Activated naive CD4-positive, alpha-beta T cell treated with anti-CD3 and anti-CD28 coated beads, Interleukin-2, amount 50 U/mL, for 24 hours (primary cell): ENCODE measurements at regions not wholly inside any gene's neighbourhood (a gene's known extent, or its start where the extent isn't known, plus 50 kb on each side); places are given as distances from the start of the nearest gene placed in this dataset.
A peak's percentile ranks its signal among the peaks of the same experiment; 100 is the strongest.
"Not testable (repeated sequence)": the region's sequence is repeated elsewhere in the genome, so short reads cannot be mapped to it uniquely, and the experiment has no call there.

Experiments used
- H3K27ac Mint-ChIP-seq: one replicate; pipeline ENCODE4 v1.8.0; 2021; ENCODE audit warnings: mild to moderate bottlenecking, mixed read lengths
- H3K27me3 Mint-ChIP-seq: one replicate; pipeline ENCODE4 v1.8.0; 2021; ENCODE audit warnings: mixed read lengths
- H3K36me3 Mint-ChIP-seq: one replicate; pipeline ENCODE4 v1.8.0; 2021; ENCODE audit warnings: mixed read lengths
- H3K4me1 Mint-ChIP-seq: one replicate; pipeline ENCODE4 v1.8.0; 2021; ENCODE audit warnings: mixed read lengths
- H3K4me3 Mint-ChIP-seq: one replicate; pipeline ENCODE4 v1.8.0; 2021; ENCODE audit warnings: mild to moderate bottlenecking, mixed read lengths
- H3K9me3 Mint-ChIP-seq: one replicate; pipeline ENCODE4 v1.8.0; 2021; ENCODE audit warnings: mixed read lengths

DNA sequence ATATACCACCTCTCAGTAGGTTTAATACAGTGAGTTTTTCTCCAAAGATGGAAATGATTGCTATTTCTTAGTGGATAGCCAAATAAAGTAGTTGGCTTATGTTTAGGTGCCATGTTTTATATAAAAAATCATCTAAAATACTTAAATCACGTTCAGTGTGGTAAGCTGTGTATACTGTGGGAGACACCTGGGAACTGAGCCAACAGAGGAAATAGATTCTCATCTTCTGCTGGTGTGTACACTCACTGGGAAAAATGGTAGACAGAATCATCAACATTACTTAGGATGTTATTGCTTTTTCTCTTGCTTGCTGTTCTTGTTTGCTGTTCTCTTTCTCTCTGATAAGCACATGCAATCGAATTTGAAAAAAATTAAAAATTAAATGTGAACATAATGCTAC, 112.6 kb upstream of the MB21D2 start:
- H3K27me3 Mint-ChIP-seq = no peaks in the 10 kb centered on the region
- peaks cover 11% of the 10 kb centered on the region for H3K4me1 Mint-ChIP-seq
- H3K27ac Mint-ChIP-seq = no peak overlapping the region
- no peaks in the 10 kb centered on the region for H3K36me3 Mint-ChIP-seq
- no peaks in the 10 kb centered on the region for H3K9me3 Mint-ChIP-seq
- no peak overlapping the region for H3K4me3 Mint-ChIP-seq

DNA sequence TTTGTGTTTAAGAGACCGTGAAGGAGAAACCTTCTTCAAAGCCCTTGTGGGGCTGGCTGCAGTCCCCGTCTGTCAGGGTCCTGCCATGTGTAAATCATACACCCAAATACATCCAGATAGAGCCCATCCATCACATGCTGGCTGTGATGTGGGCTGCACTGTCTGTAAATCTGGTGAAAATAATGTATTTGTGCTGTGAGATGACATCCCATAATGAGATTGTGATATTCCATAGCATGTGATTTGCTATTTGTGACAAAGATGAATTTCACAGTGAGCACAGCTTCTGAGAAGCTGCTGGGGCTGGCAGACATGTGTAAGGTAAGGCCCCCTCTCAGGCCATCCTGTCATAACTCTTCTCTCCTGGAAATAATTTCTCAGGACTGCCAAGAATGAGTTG, 114.3 kb upstream of the MB21D2 start:
- Mint-ChIP-seq H3K4me3 (no peak overlapping the region), H3K27me3 (no peaks in the 10 kb centered on the region), H3K9me3 (no peaks in the 10 kb centered on the region), H3K27ac (no peak overlapping the region), H3K4me1 (peaks cover 11% of the 10 kb centered on the region), H3K36me3 (no peaks in the 10 kb centered on the region)

DNA sequence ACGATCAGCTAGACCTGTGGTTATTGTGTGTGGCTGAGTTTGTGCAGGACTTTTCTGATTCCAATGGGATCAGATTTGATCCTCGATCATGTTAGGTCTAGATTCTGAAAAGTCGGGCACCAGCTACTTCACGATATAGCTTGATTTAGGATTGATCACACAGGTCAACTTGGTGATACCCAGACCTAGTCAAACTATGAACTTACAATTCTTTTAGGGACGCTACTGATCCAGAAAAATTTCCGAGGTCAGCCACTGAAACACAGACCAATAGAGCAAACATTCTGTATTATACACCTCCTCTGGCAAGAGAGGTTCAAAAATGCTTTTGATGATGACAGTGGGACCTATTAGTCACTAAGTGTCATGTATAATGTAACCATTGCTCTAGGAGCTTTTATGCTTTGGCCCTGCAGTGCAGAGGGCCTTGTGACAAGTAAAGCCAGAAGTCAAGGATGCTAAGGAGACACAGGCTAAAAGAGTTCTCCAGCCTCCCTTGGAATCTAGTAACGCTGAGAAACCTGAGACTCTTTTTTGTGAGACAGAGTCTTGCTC, 115.6 kb upstream of the MB21D2 start:
- H3K27ac Mint-ChIP-seq = no peak overlapping the region
- no peaks in the 10 kb centered on the region for H3K36me3 Mint-ChIP-seq
- no peaks in the 10 kb centered on the region for H3K9me3 Mint-ChIP-seq
- H3K4me1 Mint-ChIP-seq = peaks cover 11% of the 10 kb centered on the region
- no peak overlapping the region for H3K4me3 Mint-ChIP-seq
- H3K27me3 Mint-ChIP-seq = no peaks in the 10 kb centered on the region

DNA sequence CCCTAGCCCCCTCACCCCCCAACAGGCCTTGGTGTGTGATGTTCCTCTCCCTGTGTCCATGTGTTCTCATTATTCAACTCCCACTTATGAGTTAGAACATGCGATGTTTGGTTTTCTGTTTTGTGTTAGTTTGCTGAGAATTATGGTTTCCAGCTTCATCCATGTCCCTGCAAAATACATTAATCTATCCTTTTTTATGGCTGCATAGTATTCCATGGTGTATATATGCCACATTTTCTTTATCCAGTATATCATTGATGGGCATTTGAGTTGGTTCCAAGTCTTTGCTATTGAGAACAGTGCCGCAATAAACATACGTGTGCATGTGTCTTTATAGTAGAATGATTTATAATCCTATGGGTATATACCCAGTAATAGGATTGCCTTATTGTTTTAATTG, 120.2 kb upstream of the MB21D2 start:
- not testable (repeated sequence) for H3K4me3 Mint-ChIP-seq, H3K36me3 Mint-ChIP-seq, H3K27ac Mint-ChIP-seq, H3K4me1 Mint-ChIP-seq, H3K27me3 Mint-ChIP-seq, H3K9me3 Mint-ChIP-seq

DNA sequence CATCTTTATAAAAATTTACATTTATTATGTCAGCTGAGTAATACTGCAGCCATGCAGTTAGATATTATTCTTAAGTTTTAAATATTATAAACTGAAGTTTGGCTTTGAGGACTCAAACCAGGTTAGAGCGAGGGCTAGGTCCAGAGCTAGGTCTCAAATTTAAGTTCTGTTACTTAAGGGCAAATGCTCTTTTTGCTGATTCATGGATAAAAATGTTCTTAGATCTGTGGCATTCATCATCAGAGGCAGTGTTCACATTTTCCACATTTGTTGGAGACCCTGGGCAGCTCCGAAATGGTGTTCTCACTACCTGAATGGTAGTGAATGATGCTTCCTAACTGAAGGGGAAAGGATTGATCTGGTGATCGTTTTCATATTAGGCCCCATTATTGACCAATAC, 121.4 kb upstream of the MB21D2 start:
- H3K4me1 Mint-ChIP-seq = no peaks in the 10 kb centered on the region
- no peak overlapping the region for H3K4me3 Mint-ChIP-seq
- H3K27me3 Mint-ChIP-seq = no peaks in the 10 kb centered on the region
- H3K36me3 Mint-ChIP-seq = no peaks in the 10 kb centered on the region
- H3K27ac Mint-ChIP-seq = no peak overlapping the region
- H3K9me3 Mint-ChIP-seq = no peaks in the 10 kb centered on the region

DNA sequence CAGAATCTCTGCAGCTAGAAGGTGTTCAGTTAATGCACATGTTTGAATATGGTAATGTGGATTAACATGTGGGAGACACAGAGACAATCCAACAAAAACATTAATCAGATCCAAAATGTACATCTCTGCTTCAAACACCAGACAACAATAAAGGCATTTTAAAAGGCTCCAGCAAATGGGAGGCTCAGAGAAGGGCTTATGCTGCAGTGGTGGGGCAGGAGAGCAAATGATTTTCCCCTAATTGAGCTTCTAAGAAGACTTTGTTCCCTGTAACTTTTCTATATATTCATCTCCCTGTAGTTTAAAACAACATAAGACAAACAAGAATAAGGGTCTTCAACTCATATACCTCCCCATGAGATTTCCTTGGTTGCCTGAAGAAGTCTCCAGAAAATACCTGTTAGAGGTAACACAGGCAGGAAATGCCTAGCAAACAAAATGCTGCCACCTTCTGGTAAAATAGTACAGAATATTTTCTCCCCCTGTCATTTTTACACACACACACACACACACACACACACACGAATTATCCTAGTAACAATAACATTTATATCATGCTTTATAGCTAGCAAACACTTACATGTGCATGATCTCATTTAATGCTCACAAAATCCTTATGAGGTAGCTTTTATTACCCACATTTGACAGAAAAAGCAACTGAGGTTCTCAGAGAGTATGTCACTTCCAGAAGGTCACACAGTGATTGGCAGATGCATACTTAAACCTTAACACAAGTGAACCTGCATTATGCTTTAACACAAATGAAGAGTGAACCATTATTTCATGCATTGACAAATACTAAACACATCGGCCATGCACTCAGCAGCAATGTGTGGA, 123.4 kb upstream of the MB21D2 start:
- Mint-ChIP-seq H3K4me3 (no peak overlapping the region), H3K9me3 (no peaks in the 10 kb centered on the region), H3K36me3 (no peaks in the 10 kb centered on the region), H3K4me1 (no peaks in the 10 kb centered on the region), H3K27me3 (no peaks in the 10 kb centered on the region), H3K27ac (no peak overlapping the region)

DNA sequence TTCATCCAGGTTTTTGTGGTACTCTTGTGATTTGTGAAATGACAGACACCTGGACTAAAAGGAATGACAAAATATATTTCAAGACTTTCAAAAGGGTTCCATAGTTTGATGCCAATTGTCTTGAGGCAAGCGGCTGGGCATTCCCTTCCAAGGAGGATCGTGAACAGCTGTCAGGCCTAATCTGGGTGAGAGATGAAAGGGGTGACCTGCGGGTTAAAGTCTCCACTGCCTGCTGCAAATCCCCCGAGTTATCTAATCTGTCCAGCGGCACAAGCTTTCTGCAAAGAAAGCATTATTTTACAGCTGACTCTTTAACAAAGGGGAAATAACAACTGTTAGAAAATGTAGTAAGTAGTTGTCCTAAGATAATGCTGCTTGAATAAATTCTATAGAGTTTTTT, 128.7 kb upstream of the MB21D2 start:
- Mint-ChIP-seq H3K27me3 (no peaks in the 10 kb centered on the region), H3K36me3 (no peaks in the 10 kb centered on the region)

DNA sequence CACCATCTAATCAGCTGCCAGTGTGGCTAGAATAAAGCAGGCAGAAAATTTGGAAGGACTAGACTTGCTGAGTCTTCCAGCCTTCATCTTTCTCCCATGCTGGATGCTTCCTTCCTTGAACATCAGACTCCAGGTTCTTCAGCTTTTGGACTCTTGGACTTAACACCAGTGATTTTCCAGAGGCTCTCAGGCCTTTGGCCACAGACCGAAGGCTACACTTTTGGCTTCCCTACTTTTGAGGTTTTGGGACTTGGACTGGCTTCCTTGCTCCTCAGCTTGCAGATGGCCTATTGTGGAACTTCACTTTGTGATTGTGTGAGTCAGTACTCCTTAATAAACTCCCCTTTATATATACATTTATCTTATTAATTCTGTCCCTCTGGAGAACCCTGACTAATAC, 129.8 kb upstream of the MB21D2 start:
- H3K9me3 Mint-ChIP-seq, H3K36me3 Mint-ChIP-seq, H3K27ac Mint-ChIP-seq, H3K27me3 Mint-ChIP-seq, H3K4me1 Mint-ChIP-seq, H3K4me3 Mint-ChIP-seq: not testable (repeated sequence)

More for the DNA sequence above, 128.7 kb upstream of the MB21D2 start:
- H3K27ac Mint-ChIP-seq = no peak overlapping the region
- no peaks in the 10 kb centered on the region for H3K9me3 Mint-ChIP-seq
- no peaks in the 10 kb centered on the region for H3K4me1 Mint-ChIP-seq
- no peak overlapping the region for H3K4me3 Mint-ChIP-seq

DNA sequence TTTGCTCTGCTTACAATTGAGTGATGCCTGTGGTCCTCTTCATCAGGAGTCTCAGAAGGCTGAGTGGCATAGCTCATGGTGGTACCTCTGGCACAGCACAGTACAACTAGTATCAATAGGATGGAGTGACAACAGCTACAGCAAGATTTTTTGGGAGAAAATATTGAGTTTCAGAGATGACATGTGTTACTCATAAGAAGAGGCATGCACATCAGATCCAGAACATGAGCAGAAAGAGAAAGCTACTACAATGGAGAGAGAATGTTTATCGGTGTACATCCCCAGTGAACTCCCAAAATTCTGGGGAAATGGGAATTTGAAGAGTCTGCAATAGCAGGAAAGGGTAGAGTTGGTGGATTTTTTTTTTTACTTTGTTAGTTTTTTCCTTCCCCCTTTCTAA, 130.5 kb upstream of the MB21D2 start:
- no peaks in the 10 kb centered on the region for H3K4me1 Mint-ChIP-seq

DNA sequence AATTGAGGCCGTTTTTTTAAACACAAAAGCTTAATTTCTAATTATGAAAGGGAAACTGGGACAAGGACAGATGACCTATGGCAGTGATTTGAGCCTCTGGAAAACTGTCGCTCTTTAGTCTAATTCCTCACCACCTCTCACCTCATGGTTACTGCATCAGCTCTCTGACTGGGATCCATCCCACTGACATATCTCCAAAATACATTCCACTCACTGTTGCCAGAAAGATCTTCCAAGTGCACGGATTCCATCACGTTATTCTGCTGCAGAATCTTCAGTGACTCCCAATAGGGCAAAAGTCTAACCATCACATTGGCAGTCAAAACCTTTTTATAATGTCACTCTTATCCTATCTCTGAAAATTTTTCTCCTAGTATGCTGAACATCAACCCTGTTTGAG, 132.3 kb upstream of the MB21D2 start:
- Mint-ChIP-seq H3K27ac (no peak overlapping the region), H3K9me3 (no peaks in the 10 kb centered on the region), H3K4me3 (no peak overlapping the region), H3K36me3 (no peaks in the 10 kb centered on the region), H3K4me1 (no peaks in the 10 kb centered on the region), H3K27me3 (no peaks in the 10 kb centered on the region)

More for the DNA sequence above, 130.5 kb upstream of the MB21D2 start:
- H3K4me3 Mint-ChIP-seq = no peak overlapping the region
- H3K27ac Mint-ChIP-seq = no peak overlapping the region
- no peaks in the 10 kb centered on the region for H3K27me3 Mint-ChIP-seq
- no peaks in the 10 kb centered on the region for H3K9me3 Mint-ChIP-seq
- no peaks in the 10 kb centered on the region for H3K36me3 Mint-ChIP-seq

DNA sequence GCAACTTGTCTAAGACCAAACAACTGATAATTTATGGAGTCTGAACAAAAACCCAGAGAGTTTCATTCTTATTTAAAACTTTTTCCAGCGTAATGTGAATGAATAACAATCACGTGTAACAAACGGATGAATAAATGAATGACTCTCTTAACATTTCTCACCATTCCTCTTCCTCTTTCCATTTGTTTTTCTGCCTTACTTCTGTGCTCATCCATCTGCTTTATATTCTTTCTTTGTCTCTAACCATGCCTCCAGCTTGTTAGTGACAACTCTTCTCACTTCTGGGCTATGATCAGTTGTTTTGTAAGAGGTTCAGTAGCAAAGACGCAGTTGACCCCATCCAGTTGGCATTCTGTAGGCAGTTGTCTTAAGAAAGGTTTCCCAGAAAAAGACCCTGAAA, 133.7 kb upstream of the MB21D2 start:
- Mint-ChIP-seq H3K4me1 (no peaks in the 10 kb centered on the region), H3K4me3 (no peak overlapping the region), H3K27me3 (no peaks in the 10 kb centered on the region), H3K9me3 (no peaks in the 10 kb centered on the region), H3K36me3 (no peaks in the 10 kb centered on the region), H3K27ac (no peak overlapping the region)

DNA sequence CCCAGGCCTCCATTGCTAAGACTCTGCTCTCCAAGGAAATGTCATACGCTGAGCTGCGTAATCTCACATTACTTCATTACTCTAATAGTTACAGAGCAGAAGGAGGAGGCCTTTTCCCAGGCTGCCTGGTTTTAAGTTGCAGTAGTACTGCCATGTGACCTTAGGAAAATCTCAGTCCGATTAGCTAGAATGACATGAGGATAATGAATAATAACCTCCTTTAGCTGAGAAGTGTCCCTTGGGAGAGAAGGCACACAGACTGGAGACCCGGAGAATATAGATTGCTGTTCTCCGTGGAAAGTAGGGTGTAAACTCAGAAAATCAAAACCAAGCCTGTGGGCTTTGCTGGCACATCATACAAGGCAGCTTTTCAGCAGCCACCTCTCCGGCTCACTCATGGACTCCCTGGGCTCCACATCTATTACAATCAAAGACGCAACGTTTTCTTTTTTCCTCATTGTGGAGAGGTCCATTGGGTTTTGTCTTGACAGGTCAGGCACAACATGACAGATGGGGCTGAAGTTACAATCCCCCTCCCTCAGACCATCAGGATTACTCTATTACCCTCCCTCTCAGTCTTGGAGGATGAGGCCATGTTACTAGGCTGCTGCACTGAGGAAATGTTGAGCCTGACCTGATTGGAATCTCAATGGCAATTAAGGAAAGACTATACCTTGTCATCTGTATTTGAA, 134.8 kb upstream of the MB21D2 start:
- Mint-ChIP-seq H3K9me3 (no peaks in the 10 kb centered on the region), H3K36me3 (no peaks in the 10 kb centered on the region), H3K27ac (no peak overlapping the region), H3K4me3 (no peak overlapping the region), H3K4me1 (no peaks in the 10 kb centered on the region), H3K27me3 (peaks cover 2% of the 10 kb centered on the region)

DNA sequence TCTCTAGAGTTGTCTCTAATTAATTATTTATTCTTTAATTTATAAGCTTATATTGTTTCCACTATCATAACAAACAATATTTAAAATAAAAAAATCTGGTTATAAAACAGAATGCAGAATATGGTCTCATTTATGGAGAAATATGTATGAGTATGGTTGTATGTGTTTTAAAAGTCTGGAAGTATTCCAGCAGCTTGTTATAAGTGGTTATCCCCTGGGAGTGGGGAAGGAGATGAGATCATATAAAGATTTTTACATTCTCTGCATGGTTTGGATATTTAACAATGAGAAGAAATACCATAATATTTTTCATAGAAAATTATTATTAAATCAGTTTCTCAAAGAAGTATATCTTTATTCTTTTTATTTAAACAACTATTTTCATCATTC, 135.4 kb upstream of the MB21D2 start:
- no peak overlapping the region for H3K4me3 Mint-ChIP-seq

DNA sequence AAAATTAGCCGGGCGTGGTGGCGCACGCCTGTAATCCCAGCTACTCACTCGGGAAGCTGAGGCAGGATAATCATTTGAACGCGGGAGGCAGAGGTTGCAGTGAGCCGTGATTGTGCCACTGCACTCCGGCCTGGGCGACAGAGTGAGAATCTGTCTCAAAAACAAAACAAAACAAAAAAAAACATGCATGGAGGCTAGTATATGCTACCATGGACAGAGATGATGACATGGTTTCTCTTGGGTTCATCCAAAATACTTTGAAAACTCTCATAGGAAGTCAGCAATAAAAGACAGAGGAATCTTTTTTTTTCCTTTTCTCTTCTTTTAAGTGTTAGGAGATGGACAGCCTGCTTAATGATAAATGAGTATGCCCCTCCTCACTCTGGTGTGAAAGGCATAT, 137.7 kb upstream of the MB21D2 start:
- Mint-ChIP-seq H3K4me1 (no peaks in the 10 kb centered on the region), H3K9me3 (no peaks in the 10 kb centered on the region), H3K36me3 (no peaks in the 10 kb centered on the region)

More for the DNA sequence above, 135.4 kb upstream of the MB21D2 start:
- Mint-ChIP-seq H3K4me1 (no peaks in the 10 kb centered on the region), H3K27me3 (peaks cover 6% of the 10 kb centered on the region), H3K27ac (no peak overlapping the region), H3K36me3 (no peaks in the 10 kb centered on the region), H3K9me3 (no peaks in the 10 kb centered on the region)

DNA sequence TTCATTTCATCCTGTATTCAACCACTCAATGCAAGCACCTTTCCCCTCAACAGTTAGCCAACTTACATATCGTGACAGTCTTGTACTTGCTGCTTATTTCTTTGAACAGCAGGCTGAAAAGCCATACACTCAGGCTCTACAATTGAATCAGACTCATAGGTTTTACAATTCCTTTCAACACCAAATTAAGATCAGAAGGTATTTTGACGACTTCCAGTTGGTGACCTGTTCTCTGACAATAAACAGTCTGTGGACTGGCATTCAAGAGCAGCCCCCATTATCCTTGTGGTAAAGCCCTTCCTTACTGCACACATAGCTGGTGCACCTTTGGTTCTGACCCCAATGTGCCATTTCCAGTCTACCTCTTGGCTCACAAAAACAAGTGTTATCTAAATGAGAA, 140.0 kb upstream of the MB21D2 start:
- H3K27ac Mint-ChIP-seq = peak overlapping the region; percentile 24
- peaks cover 6% of the 10 kb centered on the region for H3K27me3 Mint-ChIP-seq
- H3K36me3 Mint-ChIP-seq = no peaks in the 10 kb centered on the region
- no peaks in the 10 kb centered on the region for H3K4me1 Mint-ChIP-seq
- H3K9me3 Mint-ChIP-seq = no peaks in the 10 kb centered on the region
- no peak overlapping the region for H3K4me3 Mint-ChIP-seq

More for the DNA sequence above, 137.7 kb upstream of the MB21D2 start:
- Mint-ChIP-seq H3K27ac (no peak overlapping the region), H3K27me3 (peaks cover 6% of the 10 kb centered on the region), H3K4me3 (no peak overlapping the region)

DNA sequence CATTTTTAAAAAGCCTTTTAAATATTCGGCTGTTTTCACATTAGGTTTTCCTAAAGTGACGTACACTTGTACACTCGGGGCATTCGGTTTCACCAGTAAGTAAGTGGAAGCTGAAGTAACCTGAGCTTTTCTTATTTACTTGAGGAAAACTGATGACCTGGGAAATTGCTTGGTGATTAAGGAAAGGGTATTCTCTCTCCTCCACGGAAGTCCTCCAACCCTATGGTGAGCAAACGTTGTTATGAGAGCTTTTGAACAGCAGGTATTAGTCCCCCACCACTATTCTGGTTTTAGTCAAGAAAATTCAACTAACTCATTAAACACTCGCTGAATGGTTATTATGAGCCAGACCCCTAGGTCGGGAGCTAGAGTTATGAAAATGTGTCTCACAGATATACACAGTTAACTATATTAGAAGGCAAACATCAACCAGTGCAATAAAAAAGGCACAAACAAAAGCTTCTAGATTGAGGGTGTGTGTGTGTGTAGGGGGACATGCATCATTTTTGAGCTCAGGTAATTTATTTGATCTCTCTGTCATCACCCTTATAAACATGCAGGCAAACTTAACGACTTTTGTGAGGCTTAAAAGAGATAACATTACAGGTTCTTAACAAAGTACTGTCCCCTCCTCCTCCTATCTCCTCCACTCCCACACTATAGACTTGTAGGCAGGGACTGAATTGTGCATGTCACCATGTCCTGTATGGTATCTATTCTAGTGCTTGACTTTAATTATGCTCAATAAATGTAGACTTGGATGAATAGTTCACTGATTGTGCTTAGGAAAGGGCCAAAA, 143.3 kb upstream of the MB21D2 start:
- Mint-ChIP-seq H3K4me1 (no peaks in the 10 kb centered on the region), H3K9me3 (no peaks in the 10 kb centered on the region), H3K27ac (no peak overlapping the region), H3K36me3 (no peaks in the 10 kb centered on the region), H3K4me3 (no peak overlapping the region), H3K27me3 (peaks cover 6% of the 10 kb centered on the region)
